ENCODE measurements at regions not wholly inside any gene's neighbourhood (a gene's known extent, or its start where the extent isn't known, plus 50 kb on each side); places are given as distances from the start of the nearest gene placed in this dataset.

- no peak for DNase-seq (ENCODE audit: low read depth)
Observed at GRCh38 chr12:94031763-94032162, 116.6 kb upstream of the PLXNC1 start.

- DNase-seq (ENCODE audit: low read depth) = no peak
Observed at GRCh38 chr12:94032368-94032767, 116.0 kb upstream of the PLXNC1 start.

- no peak for DNase-seq (ENCODE audit: low read depth)
Observed at GRCh38 chr12:94033101-94033500, 115.3 kb upstream of the PLXNC1 start.

GRCh38 chr12:94033784-94034183 lies 114.6 kb upstream of the PLXNC1 start:
- no peak for DNase-seq (ENCODE audit: low read depth)

- no peak for DNase-seq (ENCODE audit: low read depth)
Observed at GRCh38 chr12:94037444-94037843, 110.9 kb upstream of the PLXNC1 start.

- no peak for DNase-seq (ENCODE audit: low read depth)
Observed at GRCh38 chr12:94038605-94039004, 109.8 kb upstream of the PLXNC1 start.

- no peak for DNase-seq (ENCODE audit: low read depth)
Observed at GRCh38 chr12:94039199-94039840, 109.1 kb upstream of the PLXNC1 start.

GRCh38 chr12:94039914-94040313 lies 108.5 kb upstream of the PLXNC1 start:
- no peak for DNase-seq (ENCODE audit: low read depth)

- no peak for DNase-seq (ENCODE audit: low read depth)
Observed at GRCh38 chr12:94041850-94042249, 106.5 kb upstream of the PLXNC1 start.

GRCh38 chr12:94042321-94042720 lies 106.1 kb upstream of the PLXNC1 start:
- no peak for DNase-seq (ENCODE audit: low read depth)

- no peak for DNase-seq (ENCODE audit: low read depth)
Observed at GRCh38 chr12:94046626-94047410, 101.6 kb upstream of the PLXNC1 start.

GRCh38 chr12:94047781-94048567 lies 100.4 kb upstream of the PLXNC1 start:
- no peak for DNase-seq (ENCODE audit: low read depth)

- DNase-seq (ENCODE audit: low read depth) = no peak
Observed at GRCh38 chr12:94048757-94049156, 99.6 kb upstream of the PLXNC1 start.

- peak; percentile 68 for DNase-seq (ENCODE audit: low read depth)
Observed at GRCh38 chr12:94049718-94050117, 98.7 kb upstream of the PLXNC1 start.

GRCh38 chr12:94053676-94054075 lies 94.7 kb upstream of the PLXNC1 start:
- DNase-seq (ENCODE audit: low read depth) = no peak

GRCh38 chr12:94055528-94055927 lies 92.8 kb upstream of the PLXNC1 start:
- no peak for DNase-seq (ENCODE audit: low read depth)

GRCh38 chr12:94056419-94057158 lies 91.8 kb upstream of the PLXNC1 start:
- no peak for DNase-seq (ENCODE audit: low read depth)

- DNase-seq (ENCODE audit: low read depth) = no peak
Observed at GRCh38 chr12:94057262-94058151, 90.9 kb upstream of the PLXNC1 start.

- DNase-seq (ENCODE audit: low read depth) = no peak
Observed at GRCh38 chr12:94059394-94060368, 88.7 kb upstream of the PLXNC1 start.

- DNase-seq (ENCODE audit: low read depth) = no peak
Observed at GRCh38 chr12:94062194-94062593, 86.2 kb upstream of the PLXNC1 start.

Measured in CMK (cell line).